ENCODE measurements at regions not wholly inside any gene's neighbourhood (a gene's known extent, or its start where the extent isn't known, plus 50 kb on each side); places are given as distances from the start of the nearest gene placed in this dataset.

DNA sequence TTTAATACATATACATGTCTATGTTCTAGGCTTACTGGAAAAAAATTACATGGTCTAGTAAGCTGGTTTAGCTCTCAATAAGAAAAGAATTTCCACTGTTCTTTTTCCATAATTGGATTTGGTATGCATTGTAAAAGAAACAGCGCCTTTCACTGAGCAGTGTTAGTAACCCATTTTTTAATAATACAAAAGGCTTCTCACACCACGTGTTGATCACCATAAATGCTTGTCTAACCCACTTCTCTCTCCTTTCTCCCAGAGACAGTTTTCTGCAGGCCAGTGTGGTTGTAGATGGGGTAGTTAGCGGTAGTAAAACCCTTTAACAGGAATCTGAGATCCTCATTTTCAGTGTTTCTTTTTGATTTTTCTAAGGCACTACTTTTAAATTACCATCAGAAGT, 348.7 kb upstream of the MANEA start:
- no peaks in the 10 kb centered on the region for H3K36me3 ChIP-seq (ENCODE audit: control insufficient read depth, insufficient read depth, low read length)
- H3K4me2 ChIP-seq (ENCODE audit: insufficient read depth, low read length): no peak overlapping the region
- TF ChIP-seq, protein P1, sequence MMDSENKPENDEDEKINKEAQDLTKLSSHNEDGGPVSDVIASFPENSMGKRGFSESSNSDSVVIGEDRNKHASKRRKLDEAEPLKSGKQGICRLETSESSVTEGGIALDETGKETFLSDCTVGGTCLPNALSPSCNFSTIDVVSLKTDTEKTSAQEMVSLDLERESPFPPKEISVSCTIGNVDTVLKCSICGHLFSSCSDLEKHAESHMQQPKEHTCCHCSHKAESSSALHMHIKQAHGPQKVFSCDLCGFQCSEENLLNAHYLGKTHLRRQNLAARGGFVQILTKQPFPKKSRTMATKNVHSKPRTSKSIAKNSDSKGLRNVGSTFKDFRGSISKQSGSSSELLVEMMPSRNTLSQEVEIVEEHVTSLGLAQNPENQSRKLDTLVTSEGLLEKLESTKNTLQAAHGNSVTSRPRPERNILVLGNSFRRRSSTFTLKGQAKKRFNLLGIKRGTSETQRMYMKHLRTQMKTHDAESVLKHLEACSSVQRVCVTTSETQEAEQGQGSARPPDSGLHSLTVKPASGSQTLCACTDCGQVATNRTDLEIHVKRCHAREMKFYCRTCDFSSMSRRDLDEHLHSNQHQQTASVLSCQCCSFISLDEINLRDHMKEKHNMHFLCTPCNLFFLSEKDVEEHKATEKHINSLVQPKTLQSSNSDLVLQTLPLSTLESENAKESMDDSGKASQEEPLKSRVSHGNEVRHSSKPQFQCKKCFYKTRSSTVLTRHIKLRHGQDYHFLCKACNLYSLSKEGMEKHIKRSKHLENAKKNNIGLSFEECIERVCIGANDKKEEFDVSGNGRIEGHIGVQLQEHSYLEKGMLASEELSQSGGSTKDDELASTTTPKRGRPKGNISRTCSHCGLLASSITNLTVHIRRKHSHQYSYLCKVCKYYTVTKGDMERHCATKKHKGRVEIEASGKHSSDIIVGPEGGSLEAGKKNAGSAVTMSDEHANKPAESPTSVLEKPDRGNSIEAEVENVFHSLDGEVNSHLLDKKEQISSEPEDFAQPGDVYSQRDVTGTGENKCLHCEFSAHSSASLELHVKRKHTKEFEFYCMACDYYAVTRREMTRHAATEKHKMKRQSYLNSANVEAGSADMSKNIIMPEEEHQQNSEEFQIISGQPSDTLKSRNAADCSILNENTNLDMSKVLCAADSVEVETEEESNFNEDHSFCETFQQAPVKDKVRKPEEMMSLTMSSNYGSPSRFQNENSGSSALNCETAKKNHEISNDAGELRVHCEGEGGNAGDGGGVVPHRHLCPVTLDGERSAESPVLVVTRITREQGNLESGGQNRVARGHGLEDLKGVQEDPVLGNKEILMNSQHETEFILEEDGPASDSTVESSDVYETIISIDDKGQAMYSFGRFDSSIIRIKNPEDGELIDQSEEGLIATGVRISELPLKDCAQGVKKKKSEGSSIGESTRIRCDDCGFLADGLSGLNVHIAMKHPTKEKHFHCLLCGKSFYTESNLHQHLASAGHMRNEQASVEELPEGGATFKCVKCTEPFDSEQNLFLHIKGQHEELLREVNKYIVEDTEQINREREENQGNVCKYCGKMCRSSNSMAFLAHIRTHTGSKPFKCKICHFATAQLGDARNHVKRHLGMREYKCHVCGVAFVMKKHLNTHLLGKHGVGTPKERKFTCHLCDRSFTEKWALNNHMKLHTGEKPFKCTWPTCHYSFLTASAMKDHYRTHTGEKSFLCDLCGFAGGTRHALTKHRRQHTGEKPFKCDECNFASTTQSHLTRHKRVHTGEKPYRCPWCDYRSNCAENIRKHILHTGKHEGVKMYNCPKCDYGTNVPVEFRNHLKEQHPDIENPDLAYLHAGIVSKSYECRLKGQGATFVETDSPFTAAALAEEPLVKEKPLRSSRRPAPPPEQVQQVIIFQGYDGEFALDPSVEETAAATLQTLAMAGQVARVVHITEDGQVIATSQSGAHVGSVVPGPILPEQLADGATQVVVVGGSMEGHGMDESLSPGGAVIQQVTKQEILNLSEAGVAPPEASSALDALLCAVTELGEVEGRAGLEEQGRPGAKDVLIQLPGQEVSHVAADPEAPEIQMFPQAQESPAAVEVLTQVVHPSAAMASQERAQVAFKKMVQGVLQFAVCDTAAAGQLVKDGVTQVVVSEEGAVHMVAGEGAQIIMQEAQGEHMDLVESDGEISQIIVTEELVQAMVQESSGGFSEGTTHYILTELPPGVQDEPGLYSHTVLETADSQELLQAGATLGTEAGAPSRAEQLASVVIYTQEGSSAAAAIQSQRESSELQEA (IDR thresholded peaks at IDR 0.05; ENCODE audit: low read depth): no peak
- TF ChIP-seq FOXM1 (IDR thresholded peaks at IDR 0.05; ENCODE audit: low read depth): no peak
- TF ChIP-seq FOXM1 (CRISPR knock-in tag; IDR thresholded peaks at IDR 0.05; ENCODE audit: low read depth): no peak
- TF ChIP-seq ZFX (CRISPR knock-in tag; IDR thresholded peaks at IDR 0.05): no peak
- POLR2A ChIA-PET: no interaction called here
- intact Hi-C loops (cut with micrococcal nuclease) (no loop called here), in situ Hi-C loops (cut with MboI) (no loop called here)
- no TSS peak for BruUV-seq (replicated peaks)
- no peaks in the 10 kb centered on the region for H3K27me3 ChIP-seq (ENCODE audit: control insufficient read depth in 2 of 2, insufficient read depth in 2 of 2, low read length in 2 of 2)
- no peaks in the 10 kb centered on the region; the same call in 1 of the 2 replicates for H3K9me3 ChIP-seq (replicated peaks; ENCODE audit: control insufficient read depth, insufficient read depth, low read depth, low read length)
- WGBS (ENCODE audit: insufficient coverage, low coverage, missing lambda C conversion rate): 2% methylated on average over 3 of the region's 3 CpGs
- no peaks in the 10 kb centered on the region for H3K4me1 ChIP-seq (replicated peaks in 1 of 2; ENCODE audit: control insufficient read depth in 2 of 2, insufficient read depth in 2 of 2, low read length in 2 of 2)
- no peak for FAIRE-seq
- no peak overlapping the region for H3K4me3 ChIP-seq
- no peak for ATAC-seq
- H3K9me1 ChIP-seq (ENCODE audit: control insufficient read depth, insufficient read depth, low read length): no peaks in the 10 kb centered on the region
- no peak overlapping the region for H2AFZ ChIP-seq (ENCODE audit: low read depth, low read length)
- H3K79me2 ChIP-seq (ENCODE audit: control insufficient read depth, insufficient read depth, low read length): no peaks in the 10 kb centered on the region
- no peak for DNase-seq (ENCODE audit: extremely low read depth in 1 of 4, low spot score in 3 of 4)
- no peak overlapping the region for H3K9ac ChIP-seq (ENCODE audit: insufficient read depth in 1 of 2, low read depth in 2 of 2, low read length in 2 of 2)
- CTCF ChIA-PET (ENCODE audit: low intra/inter-chr PET ratio): no interaction called here
- H4K20me1 ChIP-seq (replicated peaks; ENCODE audit: control insufficient read depth, insufficient read depth, low read length): no peaks in the 10 kb centered on the region
- H3K27ac ChIP-seq (ENCODE audit: extremely low read depth, low read depth, low read length): no peak overlapping the region
